ENCODE measurements at regions not wholly inside any gene's neighbourhood (a gene's known extent, or its start where the extent isn't known, plus 50 kb on each side); places are given as distances from the start of the nearest gene placed in this dataset.

GRCh38 chr9:88233091-88233490 lies 94.8 kb upstream of the SPATA31C2 start:
- TF ChIP-seq, protein P1, sequence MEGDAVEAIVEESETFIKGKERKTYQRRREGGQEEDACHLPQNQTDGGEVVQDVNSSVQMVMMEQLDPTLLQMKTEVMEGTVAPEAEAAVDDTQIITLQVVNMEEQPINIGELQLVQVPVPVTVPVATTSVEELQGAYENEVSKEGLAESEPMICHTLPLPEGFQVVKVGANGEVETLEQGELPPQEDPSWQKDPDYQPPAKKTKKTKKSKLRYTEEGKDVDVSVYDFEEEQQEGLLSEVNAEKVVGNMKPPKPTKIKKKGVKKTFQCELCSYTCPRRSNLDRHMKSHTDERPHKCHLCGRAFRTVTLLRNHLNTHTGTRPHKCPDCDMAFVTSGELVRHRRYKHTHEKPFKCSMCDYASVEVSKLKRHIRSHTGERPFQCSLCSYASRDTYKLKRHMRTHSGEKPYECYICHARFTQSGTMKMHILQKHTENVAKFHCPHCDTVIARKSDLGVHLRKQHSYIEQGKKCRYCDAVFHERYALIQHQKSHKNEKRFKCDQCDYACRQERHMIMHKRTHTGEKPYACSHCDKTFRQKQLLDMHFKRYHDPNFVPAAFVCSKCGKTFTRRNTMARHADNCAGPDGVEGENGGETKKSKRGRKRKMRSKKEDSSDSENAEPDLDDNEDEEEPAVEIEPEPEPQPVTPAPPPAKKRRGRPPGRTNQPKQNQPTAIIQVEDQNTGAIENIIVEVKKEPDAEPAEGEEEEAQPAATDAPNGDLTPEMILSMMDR (IDR thresholded peaks at IDR 0.05) = no peak
- ATAC-seq (ENCODE audit: low FRiP score) (no peak), DNase-seq (ENCODE audit: low spot score) (no peak)

- ATAC-seq (ENCODE audit: low FRiP score) = no peak
- TF ChIP-seq, protein P1 (IDR thresholded peaks at IDR 0.05) = no peak
- no peak for DNase-seq (ENCODE audit: low spot score)
Observed at GRCh38 chr9:88230612-88231011, 92.3 kb upstream of the SPATA31C2 start.

GRCh38 chr9:88229434-88229833 lies 91.2 kb upstream of the SPATA31C2 start:
- TF ChIP-seq, protein P1 (IDR thresholded peaks at IDR 0.05) = no peak
- no peak for DNase-seq (ENCODE audit: low spot score)
- no peak for ATAC-seq (ENCODE audit: low FRiP score)

- DNase-seq (ENCODE audit: low spot score) (no peak), ATAC-seq (ENCODE audit: low FRiP score) (no peak)
- TF ChIP-seq, protein P1 (IDR thresholded peaks at IDR 0.05) = no peak
Observed at GRCh38 chr9:88224938-88225337, 86.7 kb upstream of the SPATA31C2 start.

DNA sequence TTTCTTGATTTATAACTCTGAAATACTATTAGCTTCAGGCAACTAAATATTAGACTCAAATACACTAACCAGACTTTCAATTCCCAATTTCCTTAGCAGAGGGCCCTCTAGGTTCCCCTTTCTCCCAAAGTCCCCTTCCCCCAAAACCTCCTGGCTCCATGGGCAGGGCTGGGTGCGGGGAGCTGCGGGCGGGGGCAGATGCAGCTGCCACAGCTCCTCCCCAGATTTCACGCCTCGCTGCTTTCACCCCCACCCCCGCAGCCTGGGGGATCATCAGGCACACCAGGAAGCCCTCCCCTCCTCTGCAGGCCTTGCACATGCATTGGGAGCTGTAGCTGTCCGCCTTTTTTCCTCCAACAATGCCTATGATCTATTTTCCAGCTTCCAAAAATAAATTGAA lies 82.8 kb upstream of the SPATA31C2 start:
- TF ChIP-seq, protein P1 (IDR thresholded peaks at IDR 0.05) = no peak
- DNase-seq (ENCODE audit: low spot score) (no peak), ATAC-seq (ENCODE audit: low FRiP score) (no peak)

GRCh38 chr9:88220652-88221051 lies 82.4 kb upstream of the SPATA31C2 start:
- DNase-seq (ENCODE audit: low spot score) (no peak), ATAC-seq (ENCODE audit: low FRiP score) (no peak)
- TF ChIP-seq, protein P1 (IDR thresholded peaks at IDR 0.05) = no peak

DNA sequence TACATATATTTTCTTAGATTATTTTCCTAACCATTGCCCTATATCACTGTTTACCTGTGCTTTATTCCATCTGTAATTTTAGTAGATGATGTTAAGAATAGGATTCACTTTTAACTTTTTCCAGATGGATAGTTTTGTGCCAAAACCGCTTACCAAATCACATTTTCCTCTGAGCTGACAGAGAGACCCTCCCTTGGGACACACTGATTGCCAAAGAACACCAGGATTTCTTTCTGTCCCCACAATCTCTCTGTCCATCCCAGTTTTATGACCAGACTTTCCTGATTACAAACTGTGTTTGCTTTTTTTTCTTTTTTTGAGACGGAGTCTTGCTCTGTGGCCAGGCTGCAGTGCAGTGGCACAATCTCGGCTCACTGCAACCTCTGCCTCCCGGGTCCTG lies 81.3 kb upstream of the SPATA31C2 start:
- ATAC-seq (ENCODE audit: low FRiP score) = no peak
- TF ChIP-seq, protein P1 (IDR thresholded peaks at IDR 0.05) = no peak
- no peak for DNase-seq (ENCODE audit: low spot score)
